Neural cell (in vitro differentiated cells): ENCODE measurements at regions not wholly inside any gene's neighbourhood (a gene's known extent, or its start where the extent isn't known, plus 50 kb on each side); places are given as distances from the start of the nearest gene placed in this dataset.

Experiments
- H2AFZ ChIP-seq: fragments of 200-600, 300-800 bp; sonication (generic), shearing (Covaris generic); 2 replicates; pipeline ENCODE4 v1.6.0; 2014; ENCODE audit warnings: low read depth, mild to moderate bottlenecking, antibody characterized with exemption, low read length, moderate library complexity
- H3F3A ChIP-seq: fragments of 200-600 bp; shearing (Covaris generic); 2 replicates; pipeline ENCODE4 v1.6.1; 2016; ENCODE audit warnings: mild to moderate bottlenecking, moderate library complexity, mixed read lengths, antibody characterized with exemption, low read length; ENCODE audit not compliant: insufficient read depth, poor library complexity, severe bottlenecking
- H3K27ac ChIP-seq: fragments of 200-600, 300-800 bp; sonication (generic), shearing (Covaris generic); 2 replicates; pipeline ENCODE4 v1.5.1; 2014; ENCODE audit warnings: mild to moderate bottlenecking, low read length, moderate library complexity
- H3K27me3 ChIP-seq: fragments of 300-800, 200-600 bp; sonication (generic), shearing (Covaris generic); 2 replicates; pipeline ENCODE4 v1.6.0; 2014; ENCODE audit warnings: mild to moderate bottlenecking, low read depth, low read length, moderate library complexity; ENCODE audit not compliant: insufficient read depth
- H3K36me3 ChIP-seq: fragments of 300-800, 200-600 bp; sonication (generic), shearing (Covaris generic); 2 replicates; pipeline ENCODE4 v1.5.1; 2014; ENCODE audit warnings: mild to moderate bottlenecking, antibody characterized with exemption, low read length, moderate library complexity; ENCODE audit not compliant: insufficient read depth
- H3K4me2 ChIP-seq: fragments of 300-800, 200-600 bp; sonication (generic), shearing (Covaris generic); 2 replicates; pipeline ENCODE4 v1.6.0; 2014; ENCODE audit warnings: mild to moderate bottlenecking, low read length
- H3K4me3 ChIP-seq: fragments of 300-800, 200-600 bp; sonication (generic), shearing (Covaris generic); 2 replicates; pipeline ENCODE4 v1.5.1; 2014; ENCODE audit warnings: mild to moderate bottlenecking, low read length, moderate library complexity
- H3K79me2 ChIP-seq: fragments of 200-600 bp; shearing (Covaris generic); replicated peaks from 2 replicates; pipeline ENCODE4 v1.6.0; 2014; ENCODE audit warnings: mild to moderate bottlenecking, low read length, moderate library complexity; ENCODE audit not compliant: insufficient read depth
- H3K9ac ChIP-seq: fragments of 300-800, 200-600 bp; sonication (generic), shearing (Covaris generic); 2 replicates; pipeline ENCODE4 v1.6.1; 2016; ENCODE audit warnings: mild to moderate bottlenecking, low read length, mixed read lengths
- H3K9me2 ChIP-seq: fragments of 200-600 bp; shearing (Covaris generic); 2 replicates; pipeline ENCODE4 v1.6.1; 2016; ENCODE audit warnings: mild to moderate bottlenecking, low read length, mixed read lengths; ENCODE audit not compliant: insufficient read depth
- H3K9me3 ChIP-seq: fragments of 200-600, 300-800 bp; sonication (generic), shearing (Covaris generic); 2 replicates; pipeline ENCODE4 v1.6.1; 2016; ENCODE audit warnings: mild to moderate bottlenecking, mixed run types, low read length, moderate library complexity, mixed read lengths
- H4K20me1 ChIP-seq: fragments of 200-600 bp; shearing (Covaris generic); 2 replicates; pipeline ENCODE4 v1.6.1; 2016; ENCODE audit warnings: mild to moderate bottlenecking, mixed run types; ENCODE audit not compliant: insufficient read depth
- EP300 ChIP-seq: fragments of 450-650 bp; conservative IDR thresholded peaks from 2 replicates; pipeline ENCODE4 v1.6.1; 2014; ENCODE audit warnings: antibody characterized with exemption, mild to moderate bottlenecking, moderate library complexity; ENCODE audit not compliant: poor library complexity, severe bottlenecking
- EZH2 ChIP-seq: fragments of 200-600, 300-800 bp; shearing (Covaris generic), sonication (generic); IDR thresholded peaks from 2 replicates; pipeline ENCODE4 v1.6.1; 2014; ENCODE audit warnings: antibody characterized with exemption, low read length, borderline replicate concordance, mild to moderate bottlenecking; ENCODE audit not compliant: insufficient read depth, poor library complexity, severe bottlenecking
- MXI1 ChIP-seq: fragments of 450-650 bp; conservative IDR thresholded peaks from 2 replicates; pipeline ENCODE4 v1.6.1; 2014; ENCODE audit warnings: antibody characterized with exemption, mild to moderate bottlenecking; ENCODE audit not compliant: poor library complexity, severe bottlenecking
- POLR2AphosphoS5 ChIP-seq: IDR thresholded peaks from 2 replicates; pipeline ENCODE4 v1.6.1; 2012
- RAD21 ChIP-seq: fragments of 450-650 bp; conservative IDR thresholded peaks from 2 replicates; pipeline ENCODE4 v1.6.1; 2014; ENCODE audit warnings: antibody characterized with exemption, mild to moderate bottlenecking, moderate library complexity
- SMC3 ChIP-seq: fragments of 450-650 bp; conservative IDR thresholded peaks from 2 replicates; pipeline ENCODE4 v1.6.1; 2014; ENCODE audit warnings: antibody characterized with exemption, mild to moderate bottlenecking, moderate library complexity; ENCODE audit not compliant: poor library complexity
- TAF1 ChIP-seq: IDR thresholded peaks from 2 replicates; pipeline ENCODE4 v1.6.1; 2012; ENCODE audit warnings: low read depth
- TF ChIP-seq, protein P1 (sequence below): fragments of 450-650 bp; IDR thresholded peaks from 2 replicates; pipeline ENCODE4 v1.5.1; 2014; ENCODE audit warnings: antibody characterized with exemption, mild to moderate bottlenecking, moderate library complexity; ENCODE audit not compliant: poor library complexity, severe bottlenecking
- TF ChIP-seq, protein P2 (sequence below): IDR thresholded peaks from 2 replicates; pipeline ENCODE4 v1.6.1; 2012; ENCODE audit warnings: borderline replicate concordance

DNA sequence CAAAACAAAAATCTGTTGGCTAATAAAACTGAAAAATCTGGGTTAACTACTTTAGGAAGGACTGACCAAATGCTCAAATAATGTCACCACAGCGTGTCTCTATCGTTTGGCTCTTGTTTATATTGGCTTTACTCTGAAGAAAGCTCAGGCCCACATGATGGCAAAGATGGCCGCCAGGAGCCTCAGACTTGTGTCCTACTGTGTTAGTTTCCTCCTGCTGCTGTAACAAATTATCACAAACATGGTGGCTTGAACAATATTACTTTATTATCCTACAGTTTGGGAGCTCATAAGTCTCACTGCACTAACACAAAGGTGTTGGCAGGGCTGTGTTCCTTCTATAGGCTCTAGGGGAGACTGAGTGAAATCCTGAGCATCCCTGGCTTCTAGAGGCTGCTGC lies 303.0 kb downstream of the DAD1 start:
- TF ChIP-seq TAF1 (no peak), POLR2AphosphoS5 (no peak), RAD21 (no peak), EZH2 (no peak), SMC3 (no peak), EP300 (no peak)
- TF ChIP-seq, protein P1, sequence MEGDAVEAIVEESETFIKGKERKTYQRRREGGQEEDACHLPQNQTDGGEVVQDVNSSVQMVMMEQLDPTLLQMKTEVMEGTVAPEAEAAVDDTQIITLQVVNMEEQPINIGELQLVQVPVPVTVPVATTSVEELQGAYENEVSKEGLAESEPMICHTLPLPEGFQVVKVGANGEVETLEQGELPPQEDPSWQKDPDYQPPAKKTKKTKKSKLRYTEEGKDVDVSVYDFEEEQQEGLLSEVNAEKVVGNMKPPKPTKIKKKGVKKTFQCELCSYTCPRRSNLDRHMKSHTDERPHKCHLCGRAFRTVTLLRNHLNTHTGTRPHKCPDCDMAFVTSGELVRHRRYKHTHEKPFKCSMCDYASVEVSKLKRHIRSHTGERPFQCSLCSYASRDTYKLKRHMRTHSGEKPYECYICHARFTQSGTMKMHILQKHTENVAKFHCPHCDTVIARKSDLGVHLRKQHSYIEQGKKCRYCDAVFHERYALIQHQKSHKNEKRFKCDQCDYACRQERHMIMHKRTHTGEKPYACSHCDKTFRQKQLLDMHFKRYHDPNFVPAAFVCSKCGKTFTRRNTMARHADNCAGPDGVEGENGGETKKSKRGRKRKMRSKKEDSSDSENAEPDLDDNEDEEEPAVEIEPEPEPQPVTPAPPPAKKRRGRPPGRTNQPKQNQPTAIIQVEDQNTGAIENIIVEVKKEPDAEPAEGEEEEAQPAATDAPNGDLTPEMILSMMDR: no peak
- TF ChIP-seq, protein P2, sequence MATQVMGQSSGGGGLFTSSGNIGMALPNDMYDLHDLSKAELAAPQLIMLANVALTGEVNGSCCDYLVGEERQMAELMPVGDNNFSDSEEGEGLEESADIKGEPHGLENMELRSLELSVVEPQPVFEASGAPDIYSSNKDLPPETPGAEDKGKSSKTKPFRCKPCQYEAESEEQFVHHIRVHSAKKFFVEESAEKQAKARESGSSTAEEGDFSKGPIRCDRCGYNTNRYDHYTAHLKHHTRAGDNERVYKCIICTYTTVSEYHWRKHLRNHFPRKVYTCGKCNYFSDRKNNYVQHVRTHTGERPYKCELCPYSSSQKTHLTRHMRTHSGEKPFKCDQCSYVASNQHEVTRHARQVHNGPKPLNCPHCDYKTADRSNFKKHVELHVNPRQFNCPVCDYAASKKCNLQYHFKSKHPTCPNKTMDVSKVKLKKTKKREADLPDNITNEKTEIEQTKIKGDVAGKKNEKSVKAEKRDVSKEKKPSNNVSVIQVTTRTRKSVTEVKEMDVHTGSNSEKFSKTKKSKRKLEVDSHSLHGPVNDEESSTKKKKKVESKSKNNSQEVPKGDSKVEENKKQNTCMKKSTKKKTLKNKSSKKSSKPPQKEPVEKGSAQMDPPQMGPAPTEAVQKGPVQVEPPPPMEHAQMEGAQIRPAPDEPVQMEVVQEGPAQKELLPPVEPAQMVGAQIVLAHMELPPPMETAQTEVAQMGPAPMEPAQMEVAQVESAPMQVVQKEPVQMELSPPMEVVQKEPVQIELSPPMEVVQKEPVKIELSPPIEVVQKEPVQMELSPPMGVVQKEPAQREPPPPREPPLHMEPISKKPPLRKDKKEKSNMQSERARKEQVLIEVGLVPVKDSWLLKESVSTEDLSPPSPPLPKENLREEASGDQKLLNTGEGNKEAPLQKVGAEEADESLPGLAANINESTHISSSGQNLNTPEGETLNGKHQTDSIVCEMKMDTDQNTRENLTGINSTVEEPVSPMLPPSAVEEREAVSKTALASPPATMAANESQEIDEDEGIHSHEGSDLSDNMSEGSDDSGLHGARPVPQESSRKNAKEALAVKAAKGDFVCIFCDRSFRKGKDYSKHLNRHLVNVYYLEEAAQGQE: no peak
- Histone ChIP-seq H3K9me3 (no peaks in the 10 kb centered on the region), H3K9me2 (no peaks in the 10 kb centered on the region), H3K36me3 (no peaks in the 10 kb centered on the region), H3K79me2 (no peaks in the 10 kb centered on the region), H2AFZ (no peak overlapping the region), H3K27me3 (no peaks in the 10 kb centered on the region), H3F3A (no peaks in the 10 kb centered on the region), H3K9ac (no peak overlapping the region), H4K20me1 (no peaks in the 10 kb centered on the region), H3K4me3 (no peak overlapping the region), H3K27ac (no peak overlapping the region), H3K4me2 (no peak overlapping the region)

DNA sequence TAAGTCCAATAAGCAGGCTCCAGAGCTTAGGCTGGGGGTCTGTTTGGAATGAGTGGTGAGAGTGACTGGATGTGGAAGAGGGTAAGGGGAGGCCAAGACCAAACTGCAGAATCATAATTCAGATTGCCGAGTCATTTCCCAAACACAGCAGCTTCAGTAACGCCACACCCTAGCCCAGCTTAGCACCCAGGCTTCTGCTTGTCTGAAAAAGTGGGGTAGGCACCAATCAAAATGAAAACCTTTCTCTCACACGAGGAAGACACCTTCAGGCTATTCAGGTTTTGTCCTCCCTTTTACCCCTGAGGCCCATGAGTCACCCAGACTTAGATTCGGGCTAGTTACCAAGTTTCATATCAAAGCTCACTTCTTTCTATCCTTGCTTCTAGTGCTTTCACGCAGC lies 306.1 kb downstream of the DAD1 start:
- H2AFZ ChIP-seq: no peak overlapping the region
- TF ChIP-seq MXI1 (no peak), EZH2 (no peak), POLR2AphosphoS5 (no peak), TAF1 (no peak), EP300 (no peak), SMC3 (no peak), RAD21 (no peak)
- TF ChIP-seq, protein P1: no peak
- TF ChIP-seq, protein P2: no peak
- no peak overlapping the region for H3K9ac ChIP-seq

More for the DNA sequence above, 306.1 kb downstream of the DAD1 start:
- Histone ChIP-seq H3F3A (no peaks in the 10 kb centered on the region), H3K4me3 (no peak overlapping the region), H3K27me3 (no peaks in the 10 kb centered on the region), H3K4me2 (no peak overlapping the region), H3K9me2 (no peaks in the 10 kb centered on the region), H4K20me1 (no peaks in the 10 kb centered on the region), H3K79me2 (no peaks in the 10 kb centered on the region), H3K27ac (no peak overlapping the region), H3K36me3 (no peaks in the 10 kb centered on the region), H3K9me3 (no peaks in the 10 kb centered on the region)
